ENCODE measurements at regions not wholly inside any gene's neighbourhood (a gene's known extent, or its start where the extent isn't known, plus 50 kb on each side); places are given as distances from the start of the nearest gene placed in this dataset.

DNA sequence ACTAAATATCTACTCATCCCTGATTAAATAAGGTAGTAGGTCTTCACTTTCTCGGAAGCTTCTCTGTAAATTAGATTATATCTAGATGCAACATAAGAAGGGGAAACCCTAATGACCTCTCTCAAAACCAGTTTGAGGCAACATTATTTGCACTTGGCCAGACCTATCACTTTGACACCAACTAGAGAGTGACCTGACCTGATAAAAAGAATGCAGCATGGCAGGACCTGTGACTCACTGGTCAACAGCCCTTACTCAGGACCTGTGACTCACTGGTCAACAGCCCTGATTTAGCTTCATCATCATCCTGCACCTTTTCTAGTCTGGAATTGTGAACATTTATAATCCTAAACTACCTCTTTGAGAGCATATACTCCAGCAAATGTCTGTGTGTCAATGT, 1957.7 kb upstream of the CELF4 start:
- peak; percentile 75 for DNase-seq (ENCODE audit: low read depth)
- TF ChIP-seq, protein P1, sequence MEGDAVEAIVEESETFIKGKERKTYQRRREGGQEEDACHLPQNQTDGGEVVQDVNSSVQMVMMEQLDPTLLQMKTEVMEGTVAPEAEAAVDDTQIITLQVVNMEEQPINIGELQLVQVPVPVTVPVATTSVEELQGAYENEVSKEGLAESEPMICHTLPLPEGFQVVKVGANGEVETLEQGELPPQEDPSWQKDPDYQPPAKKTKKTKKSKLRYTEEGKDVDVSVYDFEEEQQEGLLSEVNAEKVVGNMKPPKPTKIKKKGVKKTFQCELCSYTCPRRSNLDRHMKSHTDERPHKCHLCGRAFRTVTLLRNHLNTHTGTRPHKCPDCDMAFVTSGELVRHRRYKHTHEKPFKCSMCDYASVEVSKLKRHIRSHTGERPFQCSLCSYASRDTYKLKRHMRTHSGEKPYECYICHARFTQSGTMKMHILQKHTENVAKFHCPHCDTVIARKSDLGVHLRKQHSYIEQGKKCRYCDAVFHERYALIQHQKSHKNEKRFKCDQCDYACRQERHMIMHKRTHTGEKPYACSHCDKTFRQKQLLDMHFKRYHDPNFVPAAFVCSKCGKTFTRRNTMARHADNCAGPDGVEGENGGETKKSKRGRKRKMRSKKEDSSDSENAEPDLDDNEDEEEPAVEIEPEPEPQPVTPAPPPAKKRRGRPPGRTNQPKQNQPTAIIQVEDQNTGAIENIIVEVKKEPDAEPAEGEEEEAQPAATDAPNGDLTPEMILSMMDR (conservative IDR thresholded peaks at IDR 0.05; ENCODE audit: control insufficient read depth, insufficient read depth, low read depth, low read length), result no peak
- no peak overlapping the region for H3K4me3 ChIP-seq (ENCODE audit: control insufficient read depth, low read depth, low read length)

DNA sequence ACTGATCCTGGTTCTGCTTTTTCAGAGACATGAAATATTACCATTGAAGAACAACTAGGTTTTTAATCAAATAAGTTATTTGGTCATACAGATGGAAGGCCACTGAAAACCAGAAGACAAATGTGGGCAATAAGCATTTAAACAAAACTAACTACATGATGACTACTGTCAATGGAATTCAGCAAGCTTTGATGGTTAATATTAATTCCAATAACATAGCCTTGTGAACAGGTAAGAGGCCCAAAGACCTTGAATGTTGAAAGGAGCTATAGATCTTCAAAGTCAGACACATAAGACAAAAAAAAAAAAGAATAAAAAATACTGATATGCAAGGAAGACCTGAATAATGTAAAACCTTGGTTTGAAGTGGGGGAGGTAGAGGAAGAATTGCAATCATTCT, 1955.6 kb upstream of the CELF4 start:
- H3K4me3 ChIP-seq (ENCODE audit: control insufficient read depth, low read depth, low read length), result no peak overlapping the region
- DNase-seq (ENCODE audit: low read depth), result no peak
- TF ChIP-seq, protein P1 (conservative IDR thresholded peaks at IDR 0.05; ENCODE audit: control insufficient read depth, insufficient read depth, low read depth, low read length), result no peak

DNA sequence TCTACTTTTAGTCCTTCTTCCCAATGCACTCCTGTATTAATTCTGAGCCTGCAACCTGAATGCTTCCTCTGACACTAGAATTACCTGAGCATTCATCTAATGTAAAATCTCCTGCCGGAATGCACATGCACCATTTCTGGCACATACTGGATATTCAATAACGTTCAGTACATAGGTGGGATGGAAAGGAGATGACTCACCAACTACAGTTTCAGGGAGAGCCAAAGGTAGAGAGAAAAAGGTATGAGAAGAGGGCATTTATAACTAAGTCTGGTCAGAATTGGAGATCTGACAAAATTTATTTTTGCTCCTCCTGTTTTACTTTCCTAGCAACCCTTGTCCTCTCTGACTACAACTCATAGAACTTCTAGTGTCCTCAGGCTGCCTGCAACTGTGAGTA, 1954.1 kb upstream of the CELF4 start:
- TF ChIP-seq, protein P1 (conservative IDR thresholded peaks at IDR 0.05; ENCODE audit: control insufficient read depth, insufficient read depth, low read depth, low read length), result no peak
- no peak overlapping the region for H3K4me3 ChIP-seq (ENCODE audit: control insufficient read depth, low read depth, low read length)
- DNase-seq (ENCODE audit: low read depth), result no peak

DNA sequence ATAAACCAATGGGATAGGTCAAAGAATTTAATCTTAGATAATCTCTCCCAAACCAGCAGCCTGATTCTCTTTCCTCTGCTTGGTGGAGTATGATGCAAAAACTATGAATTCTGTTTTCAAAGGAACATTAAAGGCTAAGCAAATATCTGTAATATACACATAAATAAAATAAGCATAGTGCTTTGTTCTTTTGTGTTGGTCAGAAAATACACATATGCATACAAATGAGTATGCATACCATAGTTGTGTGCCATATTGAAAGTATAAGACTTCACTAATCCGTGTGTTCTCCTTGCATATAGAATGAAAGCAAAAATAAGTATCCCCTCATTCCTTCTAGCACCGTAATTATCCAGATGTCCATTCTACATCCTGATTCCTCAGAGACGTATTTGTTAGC, 1949.7 kb upstream of the CELF4 start:
- TF ChIP-seq, protein P1 (conservative IDR thresholded peaks at IDR 0.05; ENCODE audit: control insufficient read depth, insufficient read depth, low read depth, low read length), result no peak
- no peak overlapping the region for H3K4me3 ChIP-seq (ENCODE audit: control insufficient read depth, low read depth, low read length)
- DNase-seq (ENCODE audit: low read depth), result no peak

DNA sequence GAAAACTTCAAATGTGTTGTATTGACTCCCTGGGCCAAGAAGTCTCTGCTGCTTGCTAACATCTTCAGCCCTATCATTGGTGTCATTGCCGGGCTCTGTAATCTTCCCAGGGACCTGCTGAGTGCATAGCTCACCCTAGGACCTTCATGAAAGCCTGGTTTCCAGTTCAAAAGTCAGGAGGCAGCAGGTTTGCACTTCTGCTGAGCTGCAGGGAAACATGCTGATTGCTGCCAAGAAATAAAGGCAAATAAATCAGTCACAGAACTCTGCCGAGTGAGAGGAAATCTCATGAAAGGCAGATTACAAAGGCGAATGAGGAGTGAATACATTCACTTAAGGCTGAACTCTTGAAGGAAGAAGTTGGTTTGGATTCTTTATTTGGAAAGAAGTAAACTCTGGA, 1947.6 kb upstream of the CELF4 start:
- TF ChIP-seq, protein P1 (conservative IDR thresholded peaks at IDR 0.05; ENCODE audit: control insufficient read depth, insufficient read depth, low read depth, low read length), result no peak
- no peak for DNase-seq (ENCODE audit: low read depth)
- no peak overlapping the region for H3K4me3 ChIP-seq (ENCODE audit: control insufficient read depth, low read depth, low read length)

DNA sequence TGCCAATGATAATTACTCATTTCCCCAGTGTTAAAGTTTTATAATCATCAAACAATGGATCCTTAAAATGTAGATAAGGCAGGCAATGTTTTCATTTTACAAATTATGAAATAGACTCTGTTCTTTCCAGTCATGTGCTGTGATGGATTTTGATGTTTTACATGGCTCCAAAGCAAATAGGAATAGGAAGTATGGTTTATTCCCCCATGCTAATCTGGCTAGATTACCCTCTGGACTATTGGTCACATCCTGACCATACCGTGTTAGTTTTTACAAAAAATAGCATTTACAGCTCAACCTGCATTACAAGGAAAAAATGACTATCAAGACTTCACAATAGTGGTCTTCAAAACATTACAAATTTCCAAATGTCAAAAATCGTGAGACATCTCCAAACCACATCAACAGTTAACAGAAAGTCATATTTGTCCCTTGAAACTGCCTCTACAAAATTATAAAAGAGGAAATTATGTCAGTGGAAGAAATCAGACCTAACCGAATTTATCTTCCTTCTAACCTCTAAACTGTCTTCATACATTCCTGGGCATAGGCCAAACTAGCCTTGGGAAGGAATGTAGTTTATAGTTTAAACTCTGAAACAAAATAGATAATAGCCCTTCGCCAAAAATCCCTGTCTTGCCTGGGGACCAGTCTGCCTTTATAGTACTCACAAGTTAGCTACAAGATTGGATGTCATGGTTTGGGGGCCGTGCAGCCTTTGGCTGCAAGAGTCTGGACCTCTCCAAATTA, 1941.2 kb upstream of the CELF4 start:
- H3K4me3 ChIP-seq (ENCODE audit: control insufficient read depth, low read depth, low read length), result no peak overlapping the region
- TF ChIP-seq, protein P1 (conservative IDR thresholded peaks at IDR 0.05; ENCODE audit: control insufficient read depth, insufficient read depth, low read depth, low read length), result no peak
- no peak for DNase-seq (ENCODE audit: low read depth)

Data from fibroblast of mammary gland (primary cell).